ENCODE measurements at regions not wholly inside any gene's neighbourhood (a gene's known extent, or its start where the extent isn't known, plus 50 kb on each side); places are given as distances from the start of the nearest gene placed in this dataset.

DNA sequence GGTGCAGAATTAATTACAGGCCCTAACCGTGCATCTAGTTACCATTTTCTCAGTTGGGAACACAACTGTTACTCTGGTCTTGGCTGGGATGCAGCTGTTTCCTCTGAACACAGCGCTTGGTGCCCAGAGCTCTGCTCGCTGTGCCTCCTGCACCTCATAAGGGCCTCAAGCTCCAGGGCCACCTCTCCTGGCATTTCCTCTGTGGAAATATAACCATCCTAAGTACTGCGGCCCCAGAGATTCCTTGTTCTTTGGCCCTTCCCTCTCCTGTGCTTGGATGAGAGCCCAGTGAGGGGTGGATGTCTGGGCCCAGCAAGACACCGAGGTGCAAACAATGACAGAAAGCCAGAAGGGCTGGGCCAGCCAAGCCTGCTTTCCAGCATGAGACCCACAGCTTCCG is 169.9 kb upstream of the CST7 start:
- peak; percentile 48 for DNase-seq

GRCh38 chr20:24779946-24780345 is 169.1 kb upstream of the CST7 start:
- DNase-seq = no peak

GRCh38 chr20:24780674-24781417 is 168.2 kb upstream of the CST7 start:
- DNase-seq = no peak

DNA sequence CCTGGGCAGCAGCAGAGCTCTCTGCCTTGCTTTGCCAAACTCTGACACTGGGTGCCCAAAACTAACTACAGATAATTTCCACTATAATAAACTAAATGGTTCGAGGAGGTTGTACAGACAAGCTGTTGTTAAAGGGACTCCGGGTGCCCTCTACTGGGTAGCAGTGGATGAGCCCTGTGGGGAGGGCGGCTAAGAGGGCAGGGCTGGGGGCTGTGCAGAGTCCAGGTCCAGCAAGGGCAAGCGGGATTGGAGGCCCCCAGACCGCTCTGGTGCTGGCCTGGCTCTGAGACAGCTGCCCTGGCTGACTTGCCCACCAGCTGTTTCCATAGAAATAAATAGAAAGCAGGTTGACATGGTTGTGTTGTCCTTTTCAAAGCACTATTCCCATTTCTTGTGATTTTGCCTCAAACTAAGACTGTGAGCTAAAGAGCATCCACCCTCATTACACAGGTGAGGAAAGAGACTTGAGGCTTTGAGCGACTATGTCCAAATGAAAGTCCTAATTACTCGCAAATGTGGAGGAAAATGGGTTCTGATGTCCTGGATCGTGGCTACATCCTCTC is 167.6 kb upstream of the CST7 start:
- no peak for DNase-seq

- DNase-seq = no peak
Observed at GRCh38 chr20:24782301-24782700, 166.8 kb upstream of the CST7 start.

- peak; percentile 86 for DNase-seq
Observed at GRCh38 chr20:24782801-24783630, 166.1 kb upstream of the CST7 start.

DNA sequence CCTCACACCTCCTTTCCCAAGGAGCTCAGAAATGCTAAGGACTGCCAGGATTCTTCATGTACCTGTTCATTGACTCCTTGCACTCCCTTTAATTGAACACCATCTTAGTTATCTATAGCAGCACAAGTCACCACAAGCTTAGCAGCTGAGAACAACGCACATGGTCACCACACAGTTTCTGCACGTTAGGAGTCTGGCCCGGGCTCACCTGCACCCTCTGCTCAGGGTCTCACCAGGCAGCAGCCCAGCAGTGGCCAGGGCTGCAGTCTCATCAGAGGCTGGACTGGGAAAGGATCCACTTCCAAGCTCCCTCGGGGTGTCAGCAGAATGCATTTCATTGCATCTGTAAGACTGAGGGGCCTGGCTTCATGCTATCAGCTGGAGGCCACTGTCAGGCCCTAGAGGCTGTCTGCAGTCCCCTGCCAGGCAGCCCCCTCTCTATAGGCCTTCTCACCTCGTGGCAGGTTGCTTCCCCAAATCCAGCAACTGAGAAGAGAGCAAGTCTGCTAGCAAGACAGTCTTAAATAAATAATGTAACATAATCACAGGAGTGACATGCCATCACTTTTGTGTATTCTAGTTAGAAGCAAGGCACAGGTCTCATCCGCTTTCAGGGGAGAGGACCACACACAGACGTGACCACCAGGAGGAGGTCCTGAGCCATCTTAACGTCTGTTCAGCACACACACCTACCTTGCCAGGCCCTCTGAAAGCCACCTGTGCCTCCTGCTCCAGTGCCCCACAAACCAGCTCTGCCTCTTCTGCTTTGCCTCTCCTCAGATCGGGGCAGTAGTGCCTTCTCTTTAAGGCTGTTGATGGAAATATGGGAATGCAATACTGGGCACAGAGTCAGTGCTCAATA is 165.2 kb upstream of the CST7 start:
- no peak for DNase-seq

DNA sequence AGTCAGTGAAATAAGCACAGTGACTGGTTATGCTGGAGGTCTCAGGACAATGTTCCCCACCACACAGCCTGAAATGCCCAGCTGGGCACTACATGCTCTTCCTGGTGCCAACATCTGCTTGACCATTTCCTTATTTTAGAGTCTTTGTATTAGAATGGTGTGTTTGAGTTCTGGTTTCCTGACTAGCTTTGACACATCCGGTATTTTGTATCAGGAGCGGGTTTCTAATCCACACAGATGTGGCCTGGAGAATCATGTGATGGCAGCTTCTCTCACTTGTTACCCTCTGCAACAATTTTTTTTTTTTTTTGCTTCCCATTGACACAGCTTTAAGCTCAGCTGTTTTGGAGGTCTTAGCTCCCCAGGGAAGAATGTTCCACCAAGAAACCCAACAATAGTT is 164.5 kb upstream of the CST7 start:
- DNase-seq = no peak

- DNase-seq = no peak
Observed at GRCh38 chr20:24785141-24786110, 163.6 kb upstream of the CST7 start.

- DNase-seq = no peak
Observed at GRCh38 chr20:24786111-24786495, 163.0 kb upstream of the CST7 start.

DNA sequence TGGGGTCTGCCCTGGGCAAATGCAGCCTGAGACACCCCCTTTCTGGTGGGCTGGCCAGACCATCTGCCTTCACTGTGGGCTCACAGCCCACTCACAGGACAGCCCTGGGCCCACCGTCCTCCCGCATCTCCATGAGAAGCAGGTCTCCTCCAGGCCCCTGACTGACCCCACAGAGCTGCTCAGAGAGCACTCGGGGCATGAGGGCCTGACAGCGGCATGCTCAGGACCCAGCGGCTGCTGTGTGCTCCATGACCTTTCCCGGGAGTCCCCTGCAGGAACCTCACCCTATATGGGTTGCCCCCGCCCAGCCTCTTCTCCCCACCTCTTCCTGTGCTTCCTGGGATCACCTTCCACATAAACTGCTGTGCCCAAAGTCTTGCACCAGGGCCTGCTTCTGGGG is 162.4 kb upstream of the CST7 start:
- no peak for DNase-seq

- DNase-seq = no peak
Observed at GRCh38 chr20:24787071-24787470, 162.0 kb upstream of the CST7 start.

DNA sequence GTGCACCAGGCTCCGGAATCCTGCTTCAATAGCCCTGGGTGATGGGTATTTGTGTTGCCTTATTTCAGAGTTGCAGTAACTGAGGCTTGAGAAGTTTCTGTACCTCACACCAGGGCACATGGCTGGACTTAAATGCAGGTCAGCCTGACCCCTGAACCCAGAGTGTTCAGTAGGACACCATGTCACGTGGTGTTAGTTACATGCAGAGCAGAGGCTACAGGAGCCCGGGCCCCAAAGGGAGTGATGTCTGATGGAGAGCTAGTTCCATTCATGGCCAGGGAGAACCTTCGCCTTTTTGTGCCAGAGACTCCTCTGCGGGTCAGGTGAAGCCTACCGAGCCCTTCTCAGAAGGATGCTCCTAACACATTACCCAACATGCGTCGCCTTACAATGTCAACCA is 161.4 kb upstream of the CST7 start:
- DNase-seq = no peak

- DNase-seq = no peak
Observed at GRCh38 chr20:24789877-24790276, 159.2 kb upstream of the CST7 start.

DNA sequence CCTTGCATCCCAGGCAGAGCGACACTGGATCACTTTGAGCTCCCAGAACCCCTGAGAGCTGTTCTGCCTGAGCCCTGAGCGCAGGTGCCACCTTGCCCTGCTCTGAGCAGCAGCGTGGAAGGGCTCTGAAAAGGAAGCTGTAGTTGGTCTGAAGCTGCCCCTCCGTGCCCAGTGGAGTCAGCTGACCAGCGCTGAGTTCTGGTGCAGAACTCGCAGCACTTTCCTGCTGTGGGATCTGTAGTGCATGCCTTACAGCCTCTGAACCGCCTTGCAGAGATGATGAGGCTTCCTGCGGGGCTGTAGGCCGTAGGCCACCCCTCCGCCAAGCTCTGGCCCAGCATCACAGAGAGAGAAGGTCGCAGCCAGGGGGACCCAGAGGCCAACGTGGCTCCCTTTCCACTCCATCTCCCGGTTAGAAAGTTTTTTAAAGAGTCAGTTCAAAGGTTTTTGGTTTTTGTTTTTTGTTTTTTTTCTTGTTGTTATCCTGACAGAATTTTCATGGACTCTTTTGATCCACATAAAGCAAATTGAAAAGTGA is 158.3 kb upstream of the CST7 start:
- no peak for DNase-seq

DNA sequence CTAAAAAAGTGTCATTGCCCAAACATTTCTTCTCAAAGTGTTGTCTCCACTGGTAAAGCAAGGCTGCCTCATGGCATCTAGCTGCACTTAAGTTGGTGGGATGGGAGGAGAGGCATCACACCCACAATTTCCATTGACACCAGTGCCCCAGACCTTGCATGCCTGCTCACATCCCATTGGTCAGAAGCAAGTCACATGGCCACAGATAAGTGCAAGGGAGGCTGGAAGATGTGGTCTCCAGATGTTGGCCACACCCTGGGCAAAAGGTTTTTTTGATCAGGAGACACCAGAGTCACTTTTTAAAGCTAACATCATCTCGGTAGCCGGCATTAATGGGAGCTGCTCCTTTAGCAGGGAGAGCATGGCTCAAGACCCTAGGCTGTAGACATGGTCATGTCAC is 157.1 kb upstream of the CST7 start:
- DNase-seq = no peak

DNA sequence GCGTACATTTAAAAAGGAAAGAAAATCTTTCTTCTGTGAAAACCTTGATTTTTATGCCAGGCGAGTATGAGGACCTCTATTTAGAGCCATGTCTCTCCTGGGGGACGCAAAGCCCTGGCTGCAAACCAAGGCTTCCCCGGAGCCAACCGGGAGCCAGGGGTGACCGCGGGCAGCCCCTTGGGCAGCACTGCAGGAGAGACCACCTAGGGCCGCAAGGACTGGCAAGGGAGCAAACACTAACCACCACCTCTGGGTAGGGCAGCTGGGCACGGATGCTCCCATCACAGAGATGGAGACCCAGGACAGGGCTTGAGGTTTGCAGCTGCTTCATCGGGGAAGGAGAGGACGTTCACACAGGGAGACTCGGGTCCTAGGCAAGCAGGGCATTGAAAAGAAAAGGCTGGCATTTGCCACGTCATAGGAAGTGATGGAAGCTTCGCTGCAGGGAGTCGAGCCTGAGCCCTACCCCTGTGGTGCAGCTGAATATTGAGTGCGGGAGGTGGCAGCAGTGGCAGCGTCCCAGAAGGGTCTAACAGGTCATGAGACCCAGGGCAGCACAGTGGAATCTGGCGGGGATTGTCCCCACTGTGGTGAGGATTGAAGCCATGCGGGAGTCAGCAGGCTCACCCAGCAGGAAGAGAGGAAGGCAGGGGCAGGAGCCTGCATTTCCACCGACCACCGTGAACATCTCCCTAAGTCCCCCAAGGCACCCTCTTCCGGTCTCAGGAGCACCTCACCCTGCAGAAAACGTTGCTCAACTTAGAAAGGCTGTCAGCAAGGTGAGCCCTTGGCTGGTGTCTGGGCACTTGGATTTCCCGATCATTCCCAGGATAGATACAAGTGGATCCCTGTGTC is 156.2 kb upstream of the CST7 start:
- DNase-seq = no peak

GRCh38 chr20:24795436-24795835 is 153.6 kb upstream of the CST7 start:
- DNase-seq = no peak

DNA sequence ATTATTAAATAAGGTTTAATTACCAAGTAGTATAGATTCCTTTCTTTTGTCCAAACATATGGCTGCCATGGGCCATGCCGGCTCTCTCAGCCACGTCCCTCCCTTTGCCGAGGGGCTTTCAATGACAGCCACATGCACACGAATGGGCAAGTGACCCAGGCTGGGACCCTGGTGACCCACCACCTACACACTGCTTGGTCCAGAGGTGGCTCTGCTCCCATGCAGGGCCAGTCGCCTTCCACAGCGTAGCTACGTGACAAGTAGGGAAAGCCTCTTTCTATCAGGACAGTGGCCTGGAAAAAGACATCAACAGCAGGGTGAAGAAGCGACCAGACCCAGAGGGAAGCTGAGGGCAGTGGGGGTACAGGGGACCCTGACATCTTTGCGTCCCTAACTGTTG is 152.8 kb upstream of the CST7 start:
- no peak for DNase-seq

GRCh38 chr20:24797113-24797512 is 152.0 kb upstream of the CST7 start:
- no peak for DNase-seq
